ENCODE measurements at regions not wholly inside any gene's neighbourhood (a gene's known extent, or its start where the extent isn't known, plus 50 kb on each side); places are given as distances from the start of the nearest gene placed in this dataset.

- DNase-seq: no peak
These were observed 93.4 kb downstream of the TENT4A start for GRCh38 chr5:6806668-6807067.

GRCh38 chr5:6808462-6808861 lies 95.2 kb downstream of the TENT4A start:
- DNase-seq: no peak

- DNase-seq: no peak
These were observed 97.6 kb downstream of the TENT4A start for GRCh38 chr5:6810641-6811405.

GRCh38 chr5:6812091-6812490 lies 98.9 kb downstream of the TENT4A start:
- DNase-seq: no peak

- no peak for DNase-seq
These were observed 99.8 kb downstream of the TENT4A start for GRCh38 chr5:6812800-6813731.

- no peak for DNase-seq
These were observed 101.6 kb downstream of the TENT4A start for GRCh38 chr5:6814816-6815215.

- no peak for DNase-seq
These were observed 105.6 kb downstream of the TENT4A start for GRCh38 chr5:6818594-6819511.

- no peak for DNase-seq
These were observed 106.3 kb downstream of the TENT4A start for GRCh38 chr5:6819521-6819920.

- DNase-seq: peak; percentile 16
These were observed 107.7 kb downstream of the TENT4A start for GRCh38 chr5:6820851-6821479.

- DNase-seq: no peak
These were observed 108.8 kb downstream of the TENT4A start for GRCh38 chr5:6822068-6822467.

- no peak for DNase-seq
These were observed 109.5 kb downstream of the TENT4A start for GRCh38 chr5:6822556-6823343.

- DNase-seq: no peak
These were observed 110.8 kb downstream of the TENT4A start for GRCh38 chr5:6823996-6824395.

GRCh38 chr5:6825678-6826244 lies 112.5 kb downstream of the TENT4A start:
- no peak for DNase-seq

- no peak for DNase-seq
These were observed 113.5 kb downstream of the TENT4A start for GRCh38 chr5:6826756-6827155.

GRCh38 chr5:6827526-6828219 lies 114.4 kb downstream of the TENT4A start:
- peak; percentile 9 for DNase-seq

GRCh38 chr5:6829150-6829784 lies 116.0 kb downstream of the TENT4A start:
- no peak for DNase-seq

- no peak for DNase-seq
These were observed 117.5 kb downstream of the TENT4A start for GRCh38 chr5:6830643-6831239.

- no peak for DNase-seq
These were observed 118.7 kb downstream of the TENT4A start for GRCh38 chr5:6831678-6832671.
